GM12878 (cell line): ENCODE measurements at regions not wholly inside any gene's neighbourhood (a gene's known extent, or its start where the extent isn't known, plus 50 kb on each side); places are given as distances from the start of the nearest gene placed in this dataset.

Experiments used
- ATAC-seq: fragments of 200-7000 bp; cut with Tn5 transposase; 3 replicates; pipeline ENCODE4 v1.9.1; 2020; ENCODE audit warnings: mild to moderate bottlenecking, moderate library complexity
- BruUV-seq: library from RNA; stranded (reverse); fragments of 400-500 nt; replicated peaks from 2 replicates; lab custom pipeline; 2021; lab: Mats Ljungman, UMichigan
- CTCF ChIA-PET: fragments of 300-600 bp; sonication (Branson Sonifier 250); formaldehyde crosslinking; extraction: SDS; loops from one replicate; lab custom pipeline; 2021; ENCODE audit warnings: inconsistent platforms; lab: Yijun Ruan, JAX
- POLR2A ChIA-PET: fragments of 350-600 bp; formaldehyde crosslinking; extraction: SDS; loops from one replicate; lab custom pipeline; 2021; ENCODE audit warnings: inconsistent platforms; lab: Charles Lee
- RAD21 ChIA-PET: fragments of 300-600 bp; sonication (Branson Sonifier 250); formaldehyde crosslinking; loops from one replicate; lab custom pipeline; 2023; ENCODE audit warnings: antibody characterized with exemption; ENCODE audit not compliant: unreplicated experiment; lab: Charles Lee
- SMC1A ChIA-PET: fragments of 300-600 bp; sonication (Branson Sonifier 250); formaldehyde crosslinking; loops from one replicate; lab custom pipeline; 2023; ENCODE audit not compliant: unreplicated experiment, uncharacterized antibody; lab: Charles Lee
- DNase-seq: peaks from one replicate; pipeline ENCODE4 v3.0.0-alpha.2; 2011; ENCODE audit warnings: low read depth, low spot score
- FAIRE-seq: peaks from 3 replicates; lab custom pipeline; 2011; peaks lifted over from hg19 to GRCh38; lab: Jason Lieb, UNC
- H2AFZ ChIP-seq: 2 replicates; pipeline ENCODE4 v1.6.0; 2011; ENCODE audit warnings: low read depth, low read length, control low read depth; ENCODE audit not compliant: control insufficient read depth
- H3K27ac ChIP-seq: 2 replicates; pipeline ENCODE4 v1.5.1; 2011; ENCODE audit warnings: control low read depth; ENCODE audit not compliant: control insufficient read depth, insufficient read depth
- H3K27me3 ChIP-seq, 2 experiments: replicated peaks in 1 of 2; 2 replicates each; pipeline versions ENCODE4 v1.6.0 to v1.6.1; 2011; ENCODE audit warnings: low read length in 1 of 2; ENCODE audit not compliant: control insufficient read depth in 2 of 2, insufficient read depth in 2 of 2
- H3K36me3 ChIP-seq, 2 experiments: 2 replicates each; pipeline ENCODE4 v1.5.1; 2011; ENCODE audit warnings: low read length in 1 of 2; ENCODE audit not compliant: control insufficient read depth in 2 of 2, insufficient read depth in 2 of 2
- H3K4me1 ChIP-seq: 2 replicates; pipeline ENCODE4 v1.6.1; 2011; ENCODE audit warnings: mild to moderate bottlenecking, low read length, moderate library complexity, mixed read lengths; ENCODE audit not compliant: control insufficient read depth, insufficient read depth
- H3K4me2 ChIP-seq: 2 replicates; pipeline ENCODE4 v1.6.0; 2011; ENCODE audit warnings: control low read depth; ENCODE audit not compliant: control insufficient read depth, insufficient read depth
- H3K4me3 ChIP-seq: fragments of 200-600 bp; sonication (generic); 2 replicates; pipeline ENCODE4 v1.5.1; 2016
- H3K79me2 ChIP-seq: 2 replicates; pipeline ENCODE4 v1.6.0; 2011; ENCODE audit warnings: low read length; ENCODE audit not compliant: control insufficient read depth, insufficient read depth
- H3K9ac ChIP-seq: 2 replicates; pipeline ENCODE4 v1.8.0; 2011; ENCODE audit warnings: low read length, control low read depth, mixed read lengths; ENCODE audit not compliant: control insufficient read depth, insufficient read depth
- H3K9me3 ChIP-seq: replicated peaks from 3 replicates; pipeline ENCODE4 v1.5.1; 2011; ENCODE audit warnings: mild to moderate bottlenecking, low read length; ENCODE audit not compliant: control insufficient read depth, insufficient read depth
- H4K20me1 ChIP-seq: 2 replicates; pipeline ENCODE4 v1.6.0; 2011; ENCODE audit not compliant: control insufficient read depth, insufficient read depth
- BCL3 ChIP-seq: IDR thresholded peaks from 2 replicates; pipeline ENCODE4 v1.6.1; 2011; ENCODE audit warnings: borderline replicate concordance, low read depth, mild to moderate bottlenecking, moderate library complexity, low read length; ENCODE audit not compliant: insufficient read depth, poor library complexity, severe bottlenecking
- BRCA1 ChIP-seq: IDR thresholded peaks from 2 replicates; pipeline ENCODE4 v1.6.1; 2011; ENCODE audit warnings: low read depth, low read length, improper control_type of control experiment
- HDAC6 ChIP-seq: fragments of 200-600 bp; sonication (generic); IDR thresholded peaks from one replicate; pipeline ENCODE4 v1.8.0; 2017; ENCODE audit warnings: antibody characterized with exemption; ENCODE audit not compliant: unreplicated experiment
- HDGF ChIP-seq: fragments of 450-650 bp; IDR thresholded peaks from 2 replicates; pipeline ENCODE4 v1.6.1; 2016; ENCODE audit warnings: antibody characterized with exemption
- MEF2A ChIP-seq: IDR thresholded peaks from 2 replicates; pipeline ENCODE4 v1.6.1; 2011; ENCODE audit warnings: low read depth, mild to moderate bottlenecking, low read length, moderate library complexity; ENCODE audit not compliant: insufficient read depth
- MEF2B ChIP-seq: fragments of 450-650 bp; IDR thresholded peaks from 2 replicates; pipeline ENCODE4 v1.6.1; 2018; ENCODE audit warnings: mild to moderate bottlenecking, moderate library complexity; ENCODE audit not compliant: partially characterized antibody, poor library complexity, severe bottlenecking
- MTA2 ChIP-seq: fragments of 450-650 bp; IDR thresholded peaks from 2 replicates; pipeline ENCODE4 v1.6.1; 2016; ENCODE audit warnings: low read depth, mild to moderate bottlenecking, moderate library complexity
- PAX8 ChIP-seq: fragments of 450-650 bp; IDR thresholded peaks from 2 replicates; pipeline ENCODE4 v1.6.1; 2017; ENCODE audit warnings: mild to moderate bottlenecking, moderate library complexity
- POLR2A ChIP-seq: IDR thresholded peaks from 2 replicates; pipeline ENCODE4 v1.6.1; 2011; ENCODE audit warnings: low read depth, mild to moderate bottlenecking, low read length
- SRF ChIP-seq, 2 experiments: IDR thresholded peaks; 2 replicates each; pipeline ENCODE4 v1.6.1; 2011; ENCODE audit warnings: low read depth in 2 of 2, low read length in 2 of 2, mild to moderate bottlenecking in 1 of 2, moderate library complexity in 1 of 2
- ZNF274 ChIP-seq: IDR thresholded peaks from one replicate; pipeline ENCODE4 v1.8.0; 2011; ENCODE audit not compliant: insufficient read length, insufficient read depth
- ZNF384 ChIP-seq: IDR thresholded peaks from 2 replicates; pipeline ENCODE4 v1.6.1; 2012; ENCODE audit warnings: low read depth, mild to moderate bottlenecking, low read length, improper control_type of control experiment, borderline replicate concordance
- WGBS: methylation state at CpG from one replicate; pipeline ENCODE4 v1.1.6; 2016; ENCODE audit warnings: low lambda C conversion rate; ENCODE audit not compliant: insufficient replicate concordance, insufficient coverage; ENCODE audit errors: missing lambda C conversion rate; 5-methylcytosine and 5-hydroxymethylcytosine counted together
- in situ Hi-C: fragments of 300-500 bp; cut with MboI; formaldehyde crosslinking; loops from 9 replicates; pipeline ENCODE4 v1.14.3; 2018; ENCODE audit warnings: mixed read lengths
- intact Hi-C: fragments of 100-400 bp; cut with micrococcal nuclease; formaldehyde crosslinking; loops from one replicate; pipeline ENCODE4 v1.14.2; 2022; ENCODE audit not compliant: unreplicated experiment

GRCh38 chrX:42477396-42477795 lies 300.6 kb downstream of the PPP1R2C start:
- Histone ChIP-seq H3K9ac (no peak overlapping the region), H2AFZ (no peak overlapping the region), H3K4me3 (no peak overlapping the region), H4K20me1 (no peaks in the 10 kb centered on the region), H3K4me2 (no peak overlapping the region), H3K36me3 (no peaks in the 10 kb centered on the region), H3K27me3 (no peaks in the 10 kb centered on the region), H3K9me3 (no peaks in the 10 kb centered on the region), H3K27ac (no peak overlapping the region), H3K4me1 (no peaks in the 10 kb centered on the region), H3K79me2 (no peaks in the 10 kb centered on the region)
- 74% methylated on average over 1 of the region's 1 CpG for WGBS
- no peak for FAIRE-seq
- intact Hi-C loops, result no loop called here
- no TSS peak for BruUV-seq
- no peak for TF ChIP-seq ZNF274
- TF ChIP-seq HDGF, result no peak
- TF ChIP-seq BCL3, result no peak
- ChIA-PET SMC1A (interaction anchor here (0.7 kb wide), 1 partner anchor 247 kb away, joined by 3 read pairs; no protein-coding TSS in a partner anchor), POLR2A (no interaction called here), RAD21 (interaction anchor here (0.7 kb wide), 1 partner anchor 478 kb away, joined by 3 read pairs; no protein-coding TSS in a partner anchor), CTCF (no interaction called here)
- no peak for ATAC-seq
- no peak for DNase-seq
- in situ Hi-C loops, result no loop called here

- H3K4me3 ChIP-seq, result no peak overlapping the region
- 43% methylated on average over 1 of the region's 1 CpG for WGBS
These were observed 305.2 kb downstream of the PPP1R2C start for GRCh38 chrX:42472727-42473126.

More at GRCh38 chrX:42472727-42473126, 305.2 kb downstream of the PPP1R2C start:
- ATAC-seq, result no peak
- Histone ChIP-seq H3K9ac (no peak overlapping the region), H3K27ac (no peak overlapping the region), H3K27me3 (no peaks in the 10 kb centered on the region), H3K9me3 (no peaks in the 10 kb centered on the region), H3K36me3 (no peaks in the 10 kb centered on the region), H3K4me1 (no peaks in the 10 kb centered on the region), H2AFZ (no peak overlapping the region), H3K79me2 (no peaks in the 10 kb centered on the region), H4K20me1 (no peaks in the 10 kb centered on the region), H3K4me2 (no peak overlapping the region)
- POLR2A ChIA-PET, result no interaction called here
- CTCF ChIA-PET, result interaction anchor here (1.0 kb wide), 1 partner anchor 10 kb away, joined by 3 read pairs; no protein-coding TSS in a partner anchor
- SMC1A ChIA-PET, result interaction anchor here (1.5 kb wide), 1 partner anchor 23 kb away, joined by 3 read pairs; no protein-coding TSS in a partner anchor
- TF ChIP-seq MEF2B (peak; percentile 32), POLR2A (no peak), HDAC6 (no peak), ZNF384 (no peak), PAX8 (no peak), MEF2A (no peak), SRF (IDR thresholded peaks at IDR 0.05; ENCODE audit: low read depth in 2 of 2, low read length in 2 of 2) (no peak), BRCA1 (no peak), MTA2 (peak; percentile 38; the same call in 1 of the 2 replicates)
- BruUV-seq, result no TSS peak
- RAD21 ChIA-PET, result no interaction called here
- DNase-seq, result no peak
- no peak for FAIRE-seq
- in situ Hi-C loops, result no loop called here
- intact Hi-C loops, result no loop called here
